Transverse colon (tissue), 4 donors: ENCODE measurements at regions not wholly inside any gene's neighbourhood (a gene's known extent, or its start where the extent isn't known, plus 50 kb on each side); places are given as distances from the start of the nearest gene placed in this dataset.
"Not testable (repeated sequence)": the region's sequence is repeated elsewhere in the genome, so short reads cannot be mapped to it uniquely, and the experiment has no call there.

Source experiments
- DNase-seq: peaks from one replicate; pipeline ENCODE4 v3.0.0-alpha.2; 2019
- H3K27ac ChIP-seq, 4 donors: fragments of 200-600 bp; sonication (generic); 2 replicates each; pipeline ENCODE4 v1.5.1; 2016 to 2018; ENCODE audit warnings: inconsistent platforms in 4 of 4
- H3K27me3 ChIP-seq: fragments of 200-600 bp; sonication (generic); 2 replicates; pipeline ENCODE4 v1.5.1; 2017; ENCODE audit warnings: inconsistent platforms
- H3K36me3 ChIP-seq, 4 donors: fragments of 200-600 bp; sonication (generic); 2 replicates each; pipeline ENCODE4 v1.5.1; 2017 to 2019; ENCODE audit warnings: inconsistent platforms in 4 of 4
- H3K4me1 ChIP-seq, 4 donors: fragments of 200-600 bp; sonication (generic); 2 replicates each; pipeline ENCODE4 v1.5.1; 2017 to 2020; ENCODE audit warnings: inconsistent platforms in 4 of 4
- H3K4me3 ChIP-seq, 4 donors: fragments of 200-600 bp; sonication (generic); 1 replicate in 1 of 4; 2 replicates in 3 of 4; pipeline versions ENCODE4 v1.5.1 to v1.6.1; 2017 to 2019; ENCODE audit warnings: inconsistent platforms in 4 of 4
- H3K9me3 ChIP-seq, 2 donors: fragments of 200-600 bp; sonication (generic); 2 replicates each; pipeline ENCODE4 v1.5.1; 2017 to 2019; ENCODE audit warnings: inconsistent platforms in 2 of 2
- EP300 ChIP-seq: sonication (generic); formaldehyde crosslinking; IDR thresholded peaks from one replicate; pipeline ENCODE4 v1.6.1; 2017; ENCODE audit warnings: antibody characterized with exemption, low read depth
- POLR2A ChIP-seq: fragments of 450-650 bp; IDR thresholded peaks from one replicate; pipeline ENCODE4 v1.6.1; 2016; ENCODE audit warnings: antibody characterized with exemption, mild to moderate bottlenecking, moderate library complexity
- POLR2AphosphoS5 ChIP-seq, 3 donors: sonication (generic); formaldehyde crosslinking; IDR thresholded peaks; one replicate each; pipeline ENCODE4 v1.6.1; 2016; ENCODE audit warnings: antibody characterized with exemption in 3 of 3
- WGBS, 2 donors: methylation state at CpG; one replicate each; pipeline ENCODE4 v1.1.5; 2018; ENCODE audit warnings: low coverage in 1 of 2; 5-methylcytosine and 5-hydroxymethylcytosine counted together
- in situ Hi-C, 4 donors: fragments of 200-750 bp; cut with MboI; loops; one replicate each; pipeline versions ENCODE4 v1.15.0 to v1.15.1; 2017; ENCODE audit warnings: low sequenced_read_pairs in 3 of 4, low pct_ligation_motif_present in 1 of 4, low pct_unique_long_range_greater_than_20kb in 1 of 4
- intact Hi-C: fragments of 100-400 bp; cut with DNase I; formaldehyde crosslinking; loops from one replicate; pipeline ENCODE4 v1.15.1; 2023; ENCODE audit warnings: low total_unique reads
- TF ChIP-seq, protein P1 (sequence below), 5 experiments: fragments of 200-600 bp in 3 of 5; fragments of 450-650 bp in 2 of 5; sonication (generic) in 3 of 5; IDR thresholded peaks; 1 replicate in 2 of 5; 2 replicates in 3 of 5; pipeline ENCODE4 v1.5.1; 2016 to 2017; ENCODE audit warnings: antibody characterized with exemption in 5 of 5, inconsistent platforms in 3 of 5, mild to moderate bottlenecking in 2 of 5, moderate library complexity in 1 of 5

- H3K4me3 ChIP-seq: no peak overlapping the region
- no peaks in the 10 kb centered on the region for H3K9me3 ChIP-seq
- intact Hi-C loops (no loop called here), in situ Hi-C loops (no loop called here)
- WGBS, 2 donors: 79 to 80% methylated on average over 2 to 3 of the region's 3 CpGs
- no peaks in the 10 kb centered on the region for H3K4me1 ChIP-seq
- no peaks in the 10 kb centered on the region for H3K27me3 ChIP-seq
- no peak for TF ChIP-seq POLR2AphosphoS5 (IDR thresholded peaks at IDR 0.05)
- no peak for TF ChIP-seq POLR2A
- TF ChIP-seq EP300: no peak
- TF ChIP-seq, protein P1, sequence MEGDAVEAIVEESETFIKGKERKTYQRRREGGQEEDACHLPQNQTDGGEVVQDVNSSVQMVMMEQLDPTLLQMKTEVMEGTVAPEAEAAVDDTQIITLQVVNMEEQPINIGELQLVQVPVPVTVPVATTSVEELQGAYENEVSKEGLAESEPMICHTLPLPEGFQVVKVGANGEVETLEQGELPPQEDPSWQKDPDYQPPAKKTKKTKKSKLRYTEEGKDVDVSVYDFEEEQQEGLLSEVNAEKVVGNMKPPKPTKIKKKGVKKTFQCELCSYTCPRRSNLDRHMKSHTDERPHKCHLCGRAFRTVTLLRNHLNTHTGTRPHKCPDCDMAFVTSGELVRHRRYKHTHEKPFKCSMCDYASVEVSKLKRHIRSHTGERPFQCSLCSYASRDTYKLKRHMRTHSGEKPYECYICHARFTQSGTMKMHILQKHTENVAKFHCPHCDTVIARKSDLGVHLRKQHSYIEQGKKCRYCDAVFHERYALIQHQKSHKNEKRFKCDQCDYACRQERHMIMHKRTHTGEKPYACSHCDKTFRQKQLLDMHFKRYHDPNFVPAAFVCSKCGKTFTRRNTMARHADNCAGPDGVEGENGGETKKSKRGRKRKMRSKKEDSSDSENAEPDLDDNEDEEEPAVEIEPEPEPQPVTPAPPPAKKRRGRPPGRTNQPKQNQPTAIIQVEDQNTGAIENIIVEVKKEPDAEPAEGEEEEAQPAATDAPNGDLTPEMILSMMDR (IDR thresholded peaks at IDR 0.05): no peak
- DNase-seq: no peak
- no peaks in the 10 kb centered on the region for H3K36me3 ChIP-seq
- no peak overlapping the region for H3K27ac ChIP-seq
Observed at GRCh38 chr2:12567411-12567810, 149.3 kb upstream of the TRIB2 start.

- DNase-seq, H3K27ac ChIP-seq, H3K4me3 ChIP-seq, H3K9me3 ChIP-seq, in situ Hi-C loops, H3K4me1 ChIP-seq, intact Hi-C loops, H3K27me3 ChIP-seq, H3K36me3 ChIP-seq: not testable (repeated sequence)
- 85 to 90% methylated on average over 7 of the region's 7 CpGs for WGBS, 2 donors
Observed at GRCh38 chr2:12569510-12569909, 147.2 kb upstream of the TRIB2 start.

- H3K4me1 ChIP-seq, in situ Hi-C loops, H3K9me3 ChIP-seq, H3K36me3 ChIP-seq, H3K4me3 ChIP-seq, DNase-seq, H3K27ac ChIP-seq, intact Hi-C loops, H3K27me3 ChIP-seq: not testable (repeated sequence)
- 82 to 90% methylated on average over 3 to 8 of the region's 8 CpGs for WGBS, 2 donors
Observed at GRCh38 chr2:12569929-12570328, 146.8 kb upstream of the TRIB2 start.

DNA sequence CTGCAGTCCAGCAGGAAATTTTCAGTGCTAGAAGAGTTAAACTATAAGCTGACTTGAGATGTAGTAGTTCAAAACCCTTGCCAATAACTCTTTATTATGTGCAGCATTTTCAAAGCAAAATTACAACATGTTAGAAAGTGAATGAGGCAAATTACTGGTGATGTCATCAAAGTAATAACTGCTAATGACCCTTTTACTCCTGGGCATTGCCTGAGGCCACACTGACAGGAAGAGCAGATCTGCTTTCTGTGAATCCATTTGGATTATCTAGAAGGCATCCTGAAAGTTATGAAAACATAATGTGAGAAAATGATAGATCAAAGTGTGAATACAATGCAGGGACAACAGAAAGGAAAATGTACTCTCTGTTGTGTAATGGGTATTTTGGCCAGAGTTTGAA lies 139.6 kb upstream of the TRIB2 start:
- Histone ChIP-seq H3K27ac (no peak overlapping the region), H3K36me3 (no peaks in the 10 kb centered on the region), H3K9me3 (no peaks in the 10 kb centered on the region), H3K27me3 (no peaks in the 10 kb centered on the region), H3K4me1 (no peaks in the 10 kb centered on the region), H3K4me3 (no peak overlapping the region)
- DNase-seq: no peak
- intact Hi-C loops: no loop called here
- in situ Hi-C loops: no loop called here
- TF ChIP-seq EP300: no peak
- TF ChIP-seq POLR2AphosphoS5 (IDR thresholded peaks at IDR 0.05): no peak
- TF ChIP-seq POLR2A: no peak
- TF ChIP-seq, protein P1 (IDR thresholded peaks at IDR 0.05): no peak

GRCh38 chr2:12577567-12578253 lies 139.0 kb upstream of the TRIB2 start:
- in situ Hi-C loops: no loop called here
- Histone ChIP-seq H3K4me1 (no peaks in the 10 kb centered on the region), H3K9me3 (no peaks in the 10 kb centered on the region), H3K27me3 (no peaks in the 10 kb centered on the region), H3K36me3 (no peaks in the 10 kb centered on the region), H3K4me3 (no peak overlapping the region), H3K27ac (no peak overlapping the region)
- 92 to 98% methylated on average over 4 to 7 of the region's 7 CpGs for WGBS, 2 donors
- TF ChIP-seq POLR2A (no peak), POLR2AphosphoS5 (IDR thresholded peaks at IDR 0.05) (no peak)
- no peak for DNase-seq
- intact Hi-C loops: no loop called here

GRCh38 chr2:12579018-12579417 lies 137.7 kb upstream of the TRIB2 start:
- 73% methylated on average over 1 of the region's 1 CpG; no CpG with 5 or more reads in 1 of the 2 donors for WGBS, 2 donors
- H3K4me1 ChIP-seq: no peaks in the 10 kb centered on the region
- TF ChIP-seq POLR2AphosphoS5 (IDR thresholded peaks at IDR 0.05) (no peak), EP300 (no peak), POLR2A (no peak)
- TF ChIP-seq, protein P1 (IDR thresholded peaks at IDR 0.05): no peak
- DNase-seq: no peak
- no peaks in the 10 kb centered on the region for H3K36me3 ChIP-seq
- H3K27me3 ChIP-seq: no peaks in the 10 kb centered on the region
- no peak overlapping the region for H3K4me3 ChIP-seq
- in situ Hi-C loops: no loop called here
- H3K27ac ChIP-seq: no peak overlapping the region
- no peaks in the 10 kb centered on the region for H3K9me3 ChIP-seq
- intact Hi-C loops: no loop called here
